GM19043 (cell line): ENCODE measurements at regions not wholly inside any gene's neighbourhood (a gene's known extent, or its start where the extent isn't known, plus 50 kb on each side); places are given as distances from the start of the nearest gene placed in this dataset.

Experiments used
- ATAC-seq: cut with Tn5 transposase; IDR thresholded peaks from one replicate; pipeline ENCODE4 v1.9.1; 2021; ENCODE audit warnings: low read depth; ENCODE audit not compliant: unreplicated experiment

GRCh38 chr2:12047761-12048160, 301.3 kb downstream of the LPIN1 start:
- ATAC-seq = no peak

- ATAC-seq = no peak
Observed at GRCh38 chr2:12048550-12048949, 302.1 kb downstream of the LPIN1 start.

GRCh38 chr2:12050396-12050795, 304.0 kb downstream of the LPIN1 start:
- ATAC-seq = peak; percentile 46

GRCh38 chr2:12051831-12052230, 305.4 kb downstream of the LPIN1 start:
- no peak for ATAC-seq

GRCh38 chr2:12052796-12053195, 306.4 kb downstream of the LPIN1 start:
- no peak for ATAC-seq

- ATAC-seq = no peak
Observed at GRCh38 chr2:12054956-12055618, 308.7 kb downstream of the LPIN1 start.

GRCh38 chr2:12057436-12058166, 311.2 kb downstream of the LPIN1 start:
- peak; percentile 91 for ATAC-seq

GRCh38 chr2:12059616-12060441, 313.4 kb downstream of the LPIN1 start:
- no peak for ATAC-seq

- no peak for ATAC-seq
Observed at GRCh38 chr2:12060886-12061285, 314.5 kb downstream of the LPIN1 start.

GRCh38 chr2:12061286-12062052, 315.0 kb downstream of the LPIN1 start:
- no peak for ATAC-seq

GRCh38 chr2:12062053-12062395, 315.6 kb downstream of the LPIN1 start:
- ATAC-seq = no peak

- ATAC-seq = no peak
Observed at GRCh38 chr2:12063210-12063609, 316.8 kb downstream of the LPIN1 start.

GRCh38 chr2:12064153-12064552, 317.7 kb downstream of the LPIN1 start:
- ATAC-seq = no peak

GRCh38 chr2:12066116-12066515, 319.7 kb downstream of the LPIN1 start:
- ATAC-seq = no peak

GRCh38 chr2:12066986-12067385, 320.6 kb downstream of the LPIN1 start:
- ATAC-seq = no peak

GRCh38 chr2:12068796-12069538, 322.5 kb downstream of the LPIN1 start:
- ATAC-seq = no peak

- ATAC-seq = no peak
Observed at GRCh38 chr2:12070153-12070552, 323.7 kb downstream of the LPIN1 start.

GRCh38 chr2:12070581-12070980, 324.1 kb downstream of the LPIN1 start:
- no peak for ATAC-seq

- peak; percentile 80 for ATAC-seq
Observed at GRCh38 chr2:12071318-12071717, 324.9 kb downstream of the LPIN1 start.

GRCh38 chr2:12073217-12073852, 326.9 kb downstream of the LPIN1 start:
- no peak for ATAC-seq
